ENCODE measurements at regions not wholly inside any gene's neighbourhood (a gene's known extent, or its start where the extent isn't known, plus 50 kb on each side); places are given as distances from the start of the nearest gene placed in this dataset.
"Not testable (repeated sequence)": the region's sequence is repeated elsewhere in the genome, so short reads cannot be mapped to it uniquely, and the experiment has no call there.

- DNase-seq (ENCODE audit: low read depth): no peak
- H3K4me3 ChIP-seq (ENCODE audit: low read depth, low read length): no peak overlapping the region
- no peak for TF ChIP-seq CTCF (conservative IDR thresholded peaks at IDR 0.05; ENCODE audit: low read depth, low read length)
These were observed 170.3 kb downstream of the MAIP1 start for GRCh38 chr2:200125444-200126284.

GRCh38 chr2:200126285-200126670 is 170.9 kb downstream of the MAIP1 start:
- H3K4me3 ChIP-seq (ENCODE audit: low read depth, low read length); DNase-seq (ENCODE audit: low read depth): not testable (repeated sequence)

GRCh38 chr2:200126680-200127079 is 171.3 kb downstream of the MAIP1 start:
- DNase-seq (ENCODE audit: low read depth); H3K4me3 ChIP-seq (ENCODE audit: low read depth, low read length): not testable (repeated sequence)

- no peak for DNase-seq (ENCODE audit: low read depth)
- TF ChIP-seq CTCF (conservative IDR thresholded peaks at IDR 0.05; ENCODE audit: low read depth, low read length): peak; percentile 9
- no peak overlapping the region for H3K4me3 ChIP-seq (ENCODE audit: low read depth, low read length)
These were observed 172.5 kb downstream of the MAIP1 start for GRCh38 chr2:200127848-200128247.

- TF ChIP-seq CTCF (conservative IDR thresholded peaks at IDR 0.05; ENCODE audit: low read depth, low read length): no peak
- H3K4me3 ChIP-seq (ENCODE audit: low read depth, low read length): no peak overlapping the region
- DNase-seq (ENCODE audit: low read depth): no peak
These were observed 172.9 kb downstream of the MAIP1 start for GRCh38 chr2:200128296-200128695.

GRCh38 chr2:200129721-200130462 is 174.5 kb downstream of the MAIP1 start:
- no peak overlapping the region for H3K4me3 ChIP-seq (ENCODE audit: low read depth, low read length)
- no peak for TF ChIP-seq CTCF (conservative IDR thresholded peaks at IDR 0.05; ENCODE audit: low read depth, low read length)
- DNase-seq (ENCODE audit: low read depth): no peak

- DNase-seq (ENCODE audit: low read depth): no peak
- no peak overlapping the region for H3K4me3 ChIP-seq (ENCODE audit: low read depth, low read length)
- TF ChIP-seq CTCF (conservative IDR thresholded peaks at IDR 0.05; ENCODE audit: low read depth, low read length): no peak
These were observed 175.4 kb downstream of the MAIP1 start for GRCh38 chr2:200130762-200131166.

GRCh38 chr2:200131307-200131706 is 175.2 kb upstream of the SPATS2L start:
- TF ChIP-seq CTCF (conservative IDR thresholded peaks at IDR 0.05; ENCODE audit: low read depth, low read length): no peak
- DNase-seq (ENCODE audit: low read depth): no peak
- H3K4me3 ChIP-seq (ENCODE audit: low read depth, low read length): no peak overlapping the region
